ENCODE measurements at regions not wholly inside any gene's neighbourhood (a gene's known extent, or its start where the extent isn't known, plus 50 kb on each side); places are given as distances from the start of the nearest gene placed in this dataset.
A peak's percentile ranks its signal among the peaks of the same experiment; 100 is the strongest.

DNA sequence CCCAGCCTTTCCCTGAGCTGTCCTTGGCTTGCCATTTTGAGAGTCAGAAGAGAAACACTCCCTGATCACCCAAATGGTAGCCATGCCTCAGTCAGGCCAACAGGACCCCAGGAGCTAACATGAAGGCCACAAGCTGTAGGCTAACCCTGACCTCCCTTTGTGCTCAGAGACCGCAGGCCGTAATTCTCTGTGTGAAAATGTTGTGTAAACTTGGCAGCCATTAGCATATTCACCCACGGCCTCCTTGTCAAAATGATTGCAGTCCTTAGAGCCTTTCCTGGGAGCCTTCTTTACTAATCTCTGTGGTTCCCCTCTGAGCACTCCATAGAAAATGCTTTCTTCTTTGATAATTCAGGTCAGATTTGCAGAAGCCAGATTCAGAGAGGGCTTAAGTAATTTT lies 418.9 kb downstream of the COG6 start:
- no peak for DNase-seq (ENCODE audit: low read depth in 2 of 2)

DNA sequence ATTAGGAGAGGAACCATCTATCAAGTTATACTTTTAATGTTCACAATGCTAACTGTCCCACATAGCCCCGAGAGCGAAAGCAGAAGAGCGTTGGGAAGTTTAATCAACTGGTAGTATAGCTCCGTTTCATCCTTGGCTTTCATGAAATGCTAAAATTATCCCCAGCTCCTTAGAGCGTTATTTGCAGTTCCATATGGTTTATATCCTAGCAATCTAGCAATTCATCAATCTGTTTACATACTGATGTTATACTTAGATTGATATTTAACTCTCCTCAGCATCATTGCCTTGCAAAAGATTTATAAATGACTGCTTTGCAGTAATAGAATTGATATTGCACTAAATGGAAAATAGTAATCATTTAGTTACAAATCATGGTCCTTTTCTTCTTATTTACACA lies 419.8 kb downstream of the COG6 start:
- DNase-seq (ENCODE audit: low read depth in 2 of 2), result no peak

DNA sequence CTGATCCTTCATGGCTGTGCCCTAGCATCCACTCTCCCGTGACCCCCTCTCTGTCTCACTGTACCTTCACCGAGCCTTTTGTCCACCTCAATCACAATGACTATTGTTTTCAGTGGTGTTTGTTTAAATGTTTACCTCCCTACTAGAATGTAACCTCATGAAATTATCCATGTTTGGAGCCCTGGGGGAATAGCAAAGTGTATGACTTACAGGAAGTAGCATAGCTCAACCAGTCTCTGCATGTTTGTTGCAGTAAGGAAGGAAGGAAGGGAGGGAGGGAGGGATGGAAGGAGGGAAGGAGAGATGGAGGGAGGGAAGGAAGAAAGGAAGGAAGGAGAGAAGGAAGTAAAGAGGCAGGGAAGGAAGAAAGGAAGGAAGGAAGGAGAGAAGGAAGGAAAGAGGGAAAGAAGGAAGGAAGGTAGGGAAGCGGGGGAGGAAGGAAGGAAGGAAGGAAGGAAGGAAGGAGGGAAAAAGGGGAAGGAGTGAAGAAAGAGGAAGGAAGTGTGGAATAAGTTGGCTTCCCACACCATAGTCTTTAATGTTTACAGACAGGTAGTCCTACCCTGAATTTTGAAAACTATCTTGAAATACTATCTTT lies 421.4 kb downstream of the COG6 start:
- DNase-seq (ENCODE audit: low read depth in 2 of 2), result no peak

DNA sequence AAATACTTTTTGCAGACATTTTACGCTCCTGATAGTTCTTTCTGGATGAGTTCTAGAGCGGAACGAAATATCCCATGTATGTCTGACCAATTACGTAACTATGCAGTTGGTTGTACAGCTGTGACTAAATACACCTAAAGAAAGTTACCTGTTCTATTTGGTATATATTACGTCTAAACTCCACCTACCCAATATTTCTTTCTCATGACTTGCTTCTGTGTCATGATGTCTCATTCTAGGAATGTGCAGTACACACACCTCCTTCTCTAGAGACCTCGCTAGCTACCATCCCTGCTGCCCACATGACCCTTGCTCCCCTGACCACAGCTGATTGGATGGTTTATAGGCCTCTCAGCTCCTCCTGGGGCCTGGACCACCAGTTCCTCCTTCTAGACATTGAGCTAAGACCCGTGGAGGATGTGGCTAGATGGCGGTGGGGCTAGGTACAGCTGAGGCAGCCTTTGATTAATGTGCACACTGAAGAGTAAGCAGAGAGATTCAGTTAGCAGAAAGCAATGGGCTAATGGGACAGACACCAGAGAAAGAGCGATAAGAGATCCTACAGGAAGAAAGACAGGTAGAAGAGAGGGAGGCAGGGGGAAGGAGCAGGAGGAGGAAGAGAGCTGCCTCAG lies 422.1 kb downstream of the COG6 start:
- no peak for DNase-seq (ENCODE audit: low read depth in 2 of 2)

- no peak for DNase-seq (ENCODE audit: low read depth in 2 of 2)
Observed at GRCh38 chr13:40079721-40080120, 424.3 kb downstream of the COG6 start.

GRCh38 chr13:40080676-40081075 lies 425.2 kb downstream of the COG6 start:
- DNase-seq (ENCODE audit: low read depth in 2 of 2), result no peak

DNA sequence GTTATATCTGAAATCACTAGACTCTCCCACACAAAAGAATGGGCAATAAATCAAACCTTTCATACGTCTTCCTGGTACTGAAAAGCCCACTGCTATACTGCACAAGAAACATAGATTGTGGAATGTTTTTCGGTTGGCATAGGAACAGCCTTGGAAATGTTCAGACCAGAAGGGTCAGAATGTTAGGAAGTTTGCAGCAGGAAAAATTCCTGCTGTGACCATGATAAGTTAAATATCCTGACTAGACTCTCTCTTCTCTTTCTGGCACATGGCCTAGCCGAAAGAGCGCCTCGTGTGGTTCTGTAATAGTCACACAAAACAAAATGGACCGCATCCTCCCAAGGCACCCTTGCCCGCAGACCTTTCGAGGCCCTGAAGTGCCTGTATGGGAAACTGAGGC lies 427.2 kb downstream of the COG6 start:
- DNase-seq (ENCODE audit: low read depth in 2 of 2), result no peak

GRCh38 chr13:40083841-40084240 lies 428.4 kb downstream of the COG6 start:
- no peak for DNase-seq (ENCODE audit: low read depth in 2 of 2)

DNA sequence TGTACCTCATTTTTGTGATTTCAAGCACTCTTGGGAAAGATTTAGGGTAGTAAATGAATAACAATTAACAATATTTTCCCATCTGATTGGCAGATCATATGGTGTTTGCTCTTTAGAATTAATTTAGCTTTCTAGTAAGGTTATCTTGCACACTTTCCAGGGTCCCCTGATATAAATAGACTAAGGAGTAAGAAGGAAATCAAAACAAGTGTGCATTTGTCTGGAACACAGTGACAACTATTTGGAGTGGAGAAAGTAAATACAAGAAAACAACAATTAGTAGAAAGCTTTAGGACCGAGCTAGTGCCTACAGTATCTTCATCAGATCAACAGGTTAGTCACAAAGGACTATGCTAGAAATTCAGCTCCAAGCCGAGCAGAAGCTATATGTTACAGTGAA lies 429.5 kb downstream of the COG6 start:
- DNase-seq (ENCODE audit: low read depth in 2 of 2), result no peak

DNA sequence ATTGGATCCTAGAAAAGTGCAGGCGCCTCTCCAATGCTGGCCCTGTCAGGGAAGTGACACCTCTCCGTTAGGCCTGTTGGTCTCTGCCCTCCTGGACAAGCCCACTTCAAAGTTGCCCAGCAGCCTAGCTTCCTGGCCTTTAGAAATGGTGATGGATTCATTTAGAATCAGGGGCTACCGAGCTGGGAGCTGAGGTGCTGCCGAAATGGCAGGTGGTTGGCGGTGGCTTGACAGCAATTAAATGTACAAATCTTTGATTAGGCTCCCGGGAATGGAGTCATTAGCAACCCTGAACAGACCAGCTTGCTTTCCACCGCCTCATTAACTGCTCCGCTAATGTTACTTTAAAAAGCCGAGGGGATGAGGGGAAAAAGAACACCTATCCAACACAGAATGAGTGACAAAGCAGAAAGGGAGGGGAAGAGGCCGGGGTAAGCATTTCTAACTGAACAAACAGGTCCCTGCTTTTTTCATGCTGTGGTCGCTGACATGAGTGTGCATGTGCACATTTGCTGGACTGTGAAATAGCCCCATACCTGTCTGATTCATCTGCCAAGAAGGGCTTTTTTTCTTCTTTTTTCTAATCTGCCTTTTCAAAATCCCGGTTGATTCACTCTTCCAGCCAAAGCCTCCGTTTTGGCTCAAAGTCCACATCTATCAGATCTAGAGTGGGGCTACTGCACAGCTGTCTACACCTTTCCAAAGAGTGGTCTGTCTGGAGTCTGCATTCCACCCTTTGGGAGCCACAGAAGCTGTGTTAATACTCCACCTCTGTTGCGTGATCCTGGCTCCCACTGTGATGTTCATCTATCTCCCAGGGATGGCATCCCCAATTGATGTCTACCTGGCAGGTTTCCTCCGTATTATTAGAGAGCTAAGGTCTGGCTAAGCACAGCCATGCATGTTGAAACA lies 431.9 kb downstream of the COG6 start:
- no peak for DNase-seq (ENCODE audit: low read depth in 2 of 2)

DNA sequence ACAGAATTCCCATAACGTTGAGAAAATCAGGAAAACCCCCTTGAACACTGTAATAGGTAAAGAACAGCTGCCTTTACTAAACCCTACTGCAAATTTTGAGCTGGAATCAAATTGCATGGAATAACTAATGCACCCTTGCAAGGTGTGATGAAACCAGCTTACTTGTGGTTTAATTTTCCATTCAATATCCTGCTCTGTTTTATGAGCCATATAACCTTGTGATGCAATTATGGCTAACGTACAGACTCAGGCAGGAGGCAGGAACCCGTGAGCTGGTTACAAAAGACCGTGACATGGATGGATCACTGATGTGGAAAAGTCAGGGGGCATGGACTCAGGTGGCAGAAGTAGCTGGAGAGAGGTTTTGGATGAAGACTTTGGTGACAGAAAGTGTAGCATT lies 438.6 kb downstream of the COG6 start:
- DNase-seq (ENCODE audit: low read depth in 2 of 2), result no peak

GRCh38 chr13:40095695-40096356 lies 440.4 kb downstream of the COG6 start:
- DNase-seq (ENCODE audit: low read depth in 2 of 2), result no peak

DNA sequence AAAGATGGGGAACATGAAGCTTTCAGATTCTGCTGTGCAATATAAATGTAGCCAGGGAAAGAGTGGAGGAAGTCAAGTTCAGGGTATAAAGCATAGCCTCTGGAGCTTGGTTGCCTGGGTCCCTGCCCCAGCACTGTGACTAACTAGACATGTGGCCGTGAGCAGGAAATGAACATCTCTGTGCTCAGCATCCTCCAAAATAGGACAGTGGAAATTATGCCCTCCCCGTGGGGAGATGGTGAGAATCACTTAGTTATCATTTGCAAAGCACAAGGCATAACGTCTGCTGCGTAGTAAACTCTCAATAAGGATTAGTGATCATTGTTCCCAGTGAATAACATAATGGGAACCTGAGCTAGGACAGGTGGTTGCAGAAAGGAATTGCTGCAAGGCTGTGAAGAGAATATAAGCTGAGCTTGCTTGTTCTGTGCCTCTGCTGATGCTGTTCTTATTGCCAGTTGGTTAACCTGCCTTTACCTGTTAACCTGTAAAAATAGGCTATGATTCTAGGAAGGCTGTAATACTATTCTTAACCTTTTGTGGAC lies 441.0 kb downstream of the COG6 start:
- peak in 1 of 2 donors; percentile 49 for DNase-seq (ENCODE audit: low read depth in 2 of 2)

DNA sequence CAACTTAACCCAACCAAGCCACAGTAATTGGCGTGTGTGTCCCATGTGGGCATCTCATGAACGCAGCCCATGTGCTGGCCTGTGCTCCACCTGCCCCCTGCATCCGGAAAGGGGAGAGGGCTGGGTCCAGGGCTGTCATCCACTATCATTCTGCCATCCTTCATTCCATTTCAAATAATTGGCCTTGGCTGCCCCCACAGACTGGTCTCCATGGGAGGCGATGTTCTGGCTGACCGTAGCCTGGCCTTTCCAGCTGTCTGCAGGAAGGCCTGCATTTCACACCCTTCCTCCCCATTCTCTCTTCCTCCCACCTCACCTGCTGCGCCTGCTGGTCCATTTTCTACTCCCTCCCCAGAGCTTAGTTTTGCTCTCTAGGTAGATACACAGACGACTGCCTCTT lies 442.8 kb downstream of the COG6 start:
- DNase-seq (ENCODE audit: low read depth in 2 of 2), result no peak

- DNase-seq (ENCODE audit: low read depth in 2 of 2), result peak in 1 of 2 donors; percentile 47
Observed at GRCh38 chr13:40101708-40102359, 446.4 kb downstream of the COG6 start.

DNA sequence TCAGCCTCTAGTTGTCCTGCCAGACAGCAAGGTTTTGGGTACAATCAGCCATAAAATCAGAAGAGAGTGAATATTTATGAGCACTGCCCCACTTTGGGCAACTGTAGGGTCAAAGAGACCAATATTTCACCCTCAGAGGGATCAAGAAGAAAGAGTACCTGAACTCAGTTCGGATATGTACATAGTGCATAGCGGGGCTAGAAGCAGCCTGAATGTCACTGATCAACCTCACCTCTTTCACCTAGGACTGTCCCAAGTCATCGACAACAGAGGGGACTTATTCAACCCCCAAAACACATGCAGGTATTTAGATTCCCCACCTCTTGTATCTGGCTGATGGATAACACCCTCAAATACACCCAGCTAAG lies 446.9 kb downstream of the COG6 start:
- no peak for DNase-seq (ENCODE audit: low read depth in 2 of 2)

- DNase-seq (ENCODE audit: low read depth in 2 of 2), result peak; percentile 96
Observed at GRCh38 chr13:40102854-40103253, 447.4 kb downstream of the COG6 start.

GRCh38 chr13:40103864-40104263 lies 448.4 kb downstream of the COG6 start:
- no peak for DNase-seq (ENCODE audit: low read depth in 2 of 2)

DNA sequence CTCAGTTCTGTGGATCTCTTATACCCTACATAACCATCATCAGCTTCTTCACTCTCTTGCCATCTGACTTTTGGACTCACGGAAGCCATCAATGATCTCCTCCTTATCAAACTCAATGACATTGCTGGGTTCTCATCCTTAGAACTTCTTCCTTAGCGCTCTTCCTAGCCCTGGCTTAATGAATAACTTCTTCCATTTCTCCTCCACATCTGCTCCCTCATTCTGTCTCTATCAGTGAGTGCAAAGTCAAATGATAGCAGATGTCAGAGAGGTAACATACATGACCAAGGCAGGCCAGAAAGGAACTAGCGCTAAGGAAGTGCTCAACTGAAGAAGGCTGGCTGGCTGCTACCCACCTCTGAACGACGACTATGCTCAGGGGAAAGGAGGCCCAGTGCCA lies 449.8 kb downstream of the COG6 start:
- DNase-seq (ENCODE audit: low read depth in 2 of 2), result no peak

DNA sequence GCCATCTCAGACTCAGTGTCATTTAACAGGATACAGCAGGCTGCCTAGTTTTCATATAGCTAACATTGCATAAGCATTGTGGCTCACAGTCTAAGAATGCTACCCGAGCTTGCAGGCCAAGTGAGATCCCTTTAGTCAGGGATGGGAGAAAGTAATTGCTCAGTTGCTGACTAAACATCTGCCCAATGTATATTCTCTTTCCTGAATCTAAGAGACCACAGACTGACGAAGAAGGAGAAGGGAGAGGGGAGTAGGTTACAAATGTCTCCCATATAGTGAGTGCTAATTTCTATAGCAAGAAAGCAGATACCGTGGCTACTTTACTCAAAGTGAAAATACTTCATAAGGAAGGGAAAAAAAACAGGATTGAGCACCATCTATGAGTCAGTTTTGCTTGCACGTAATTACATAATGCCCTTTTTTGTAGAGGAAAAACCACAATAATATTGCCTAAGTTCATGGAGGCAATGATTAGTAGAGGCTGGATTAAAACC lies 453.9 kb downstream of the COG6 start:
- no peak for DNase-seq (ENCODE audit: low read depth in 2 of 2)

GRCh38 chr13:40113643-40114304 lies 458.3 kb downstream of the COG6 start:
- DNase-seq (ENCODE audit: low read depth in 2 of 2), result no peak
